GM19023 (cell line): ENCODE measurements at regions not wholly inside any gene's neighbourhood (a gene's known extent, or its start where the extent isn't known, plus 50 kb on each side); places are given as distances from the start of the nearest gene placed in this dataset.

Experiments used
- ATAC-seq: cut with Tn5 transposase; IDR thresholded peaks from one replicate; pipeline ENCODE4 v1.9.1; 2021; ENCODE audit warnings: mild to moderate bottlenecking, moderate library complexity; ENCODE audit not compliant: unreplicated experiment

- ATAC-seq: no peak
Observed at GRCh38 chr2:177143444-177143843, 69.2 kb upstream of the HNRNPA3 start.

- ATAC-seq: no peak
Observed at GRCh38 chr2:177147093-177147694, 65.4 kb upstream of the HNRNPA3 start.

- ATAC-seq: no peak
Observed at GRCh38 chr2:177147834-177148445, 64.7 kb upstream of the HNRNPA3 start.

GRCh38 chr2:177148477-177149154 lies 64.0 kb upstream of the HNRNPA3 start:
- peak; percentile 90 for ATAC-seq

- ATAC-seq: no peak
Observed at GRCh38 chr2:177149155-177149503, 63.5 kb upstream of the HNRNPA3 start.

GRCh38 chr2:177153805-177154204 lies 58.8 kb upstream of the HNRNPA3 start:
- no peak for ATAC-seq

GRCh38 chr2:177154809-177155208 lies 57.8 kb upstream of the HNRNPA3 start:
- no peak for ATAC-seq

- ATAC-seq: no peak
Observed at GRCh38 chr2:177155631-177156030, 57.0 kb upstream of the HNRNPA3 start.

GRCh38 chr2:177161741-177162460 lies 50.7 kb upstream of the HNRNPA3 start:
- no peak for ATAC-seq
